GM12878 (cell line): ENCODE measurements at regions not wholly inside any gene's neighbourhood (a gene's known extent, or its start where the extent isn't known, plus 50 kb on each side); places are given as distances from the start of the nearest gene placed in this dataset.

Experiments
- ETV6 ChIP-seq, 2 experiments: fragments of 450-650 bp in 1 of 2; IDR thresholded peaks in 1 of 2; conservative IDR thresholded peaks in 1 of 2; 2 replicates each; pipeline ENCODE4 v1.6.1; 2014; ENCODE audit warnings: antibody characterized with exemption in 1 of 2, borderline replicate concordance in 1 of 2, low read depth in 1 of 2, mild to moderate bottlenecking in 1 of 2, moderate library complexity in 1 of 2
- FOXK2 ChIP-seq: fragments of 450-650 bp; IDR thresholded peaks from 2 replicates; pipeline ENCODE4 v1.6.1; 2017; ENCODE audit warnings: mild to moderate bottlenecking, moderate library complexity
- RAD21 ChIP-seq: IDR thresholded peaks from 2 replicates; pipeline ENCODE4 v1.6.1; 2011; ENCODE audit warnings: mild to moderate bottlenecking, low read depth, low read length, moderate library complexity; ENCODE audit not compliant: insufficient read depth
- RELA ChIP-seq: fragments of 450-650 bp; IDR thresholded peaks from 2 replicates; pipeline ENCODE4 v1.8.0; 2014; ENCODE audit warnings: borderline replicate concordance; ENCODE audit not compliant: partially characterized antibody
- TCF12 ChIP-seq: IDR thresholded peaks from 2 replicates; pipeline ENCODE4 v1.6.1; 2011; ENCODE audit warnings: low read depth, mild to moderate bottlenecking, low read length

DNA sequence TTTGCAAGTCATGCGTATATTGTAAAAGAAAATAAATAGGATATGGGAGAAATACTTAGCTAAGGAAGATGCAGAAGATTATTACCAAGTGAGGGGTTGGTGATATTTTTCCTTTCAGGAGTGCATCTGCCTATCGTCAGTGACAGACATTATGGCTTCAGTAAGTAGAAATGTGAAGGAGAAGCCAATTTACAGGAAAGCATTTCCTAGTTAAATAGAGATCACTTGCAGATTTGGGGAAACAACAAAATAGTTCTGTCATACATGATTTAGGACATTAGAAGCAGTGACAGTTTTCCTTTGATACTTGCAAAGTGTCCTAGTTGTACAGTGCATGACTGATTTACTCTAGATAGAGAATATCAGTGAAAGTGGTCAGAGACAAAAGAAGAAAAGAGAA is 747.8 kb upstream of the KLHL1 start:
- TF ChIP-seq RELA (no peak), RAD21 (no peak), ETV6 (conservative IDR thresholded peaks at IDR 0.05 in 1 of 2, IDR thresholded peaks at IDR 0.05 in 1 of 2; ENCODE audit: borderline replicate concordance in 1 of 2, low read depth in 1 of 2) (no peak), FOXK2 (no peak), TCF12 (no peak)
